ENCODE measurements at regions not wholly inside any gene's neighbourhood (a gene's known extent, or its start where the extent isn't known, plus 50 kb on each side); places are given as distances from the start of the nearest gene placed in this dataset.

DNA sequence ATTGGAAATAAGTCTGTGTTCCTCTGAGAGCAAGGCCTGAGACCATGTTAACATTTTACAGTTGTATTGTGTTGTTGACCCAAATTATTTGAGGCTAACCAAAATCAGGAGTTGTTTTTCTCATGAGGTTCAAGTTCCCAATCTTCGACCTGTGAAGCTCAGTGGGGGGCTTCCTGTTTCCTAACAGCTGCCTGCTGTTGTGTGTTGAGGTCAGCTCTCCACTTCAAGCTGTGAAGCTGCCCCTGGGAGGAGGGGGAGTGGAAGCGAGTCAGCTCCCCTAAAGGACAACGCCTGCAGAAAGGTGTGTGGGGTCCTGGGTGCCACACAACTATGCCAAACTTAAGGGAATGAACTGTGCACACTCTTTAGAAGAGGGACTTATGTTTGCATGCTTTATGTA lies 295.5 kb downstream of the IRX1 start:
- DNase-seq, result no peak

DNA sequence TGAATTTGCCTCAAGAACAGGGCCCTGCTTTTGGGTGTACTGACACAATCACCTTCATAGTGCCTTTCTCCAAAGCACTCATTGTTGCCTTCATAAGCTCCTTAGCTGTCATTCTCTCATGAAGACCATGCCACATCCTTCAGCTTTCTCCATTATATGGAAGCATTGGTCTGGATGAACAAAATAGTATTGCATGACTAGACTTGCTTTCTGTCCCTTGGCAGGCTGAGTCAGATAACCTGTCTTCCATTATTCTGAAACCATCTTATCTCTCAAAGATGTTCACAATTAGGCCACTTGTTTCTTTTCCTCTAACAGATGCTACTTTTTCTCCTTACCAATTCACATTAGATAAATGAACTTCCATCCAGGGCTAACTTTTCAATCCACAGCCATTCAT lies 297.9 kb downstream of the IRX1 start:
- DNase-seq, result no peak

DNA sequence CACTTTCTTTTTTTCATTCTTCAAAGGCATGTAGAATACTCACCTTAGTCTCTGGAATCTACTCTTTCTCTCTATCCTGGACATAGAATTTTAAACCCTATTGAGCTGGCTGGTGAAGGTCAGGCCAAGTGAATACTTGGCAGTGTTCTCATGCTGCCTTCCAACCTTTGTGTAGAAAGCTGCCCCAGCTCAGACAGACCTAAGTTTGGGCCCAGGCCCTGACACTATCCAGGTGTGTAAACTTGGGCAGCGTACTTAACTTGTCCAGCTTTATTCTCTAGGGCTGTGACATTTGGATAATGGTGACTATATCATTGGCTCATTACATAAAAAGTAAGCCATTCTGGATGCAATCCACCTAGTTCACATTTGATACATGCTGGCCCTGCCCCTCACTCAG lies 298.3 kb downstream of the IRX1 start:
- DNase-seq, result no peak

DNA sequence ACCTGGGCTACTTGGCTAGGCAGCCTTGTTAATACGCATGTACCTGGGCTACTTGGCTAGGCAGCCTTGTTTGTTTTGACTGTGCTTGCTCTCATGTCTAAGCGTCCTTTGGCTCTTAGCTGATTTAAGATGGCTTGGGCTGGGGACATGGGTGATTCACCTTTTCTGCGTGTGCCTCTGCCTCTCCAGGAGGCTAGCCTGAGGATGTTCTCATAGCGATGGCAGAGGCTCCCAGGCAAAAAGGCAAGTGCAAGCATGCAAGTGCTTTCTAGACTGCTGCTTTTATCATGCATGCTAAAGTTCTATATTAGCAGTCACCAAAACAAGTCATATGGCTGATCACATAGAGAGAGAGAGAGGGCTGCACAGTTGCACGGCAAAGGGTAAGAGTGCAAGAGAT lies 300.5 kb downstream of the IRX1 start:
- DNase-seq, result no peak

DNA sequence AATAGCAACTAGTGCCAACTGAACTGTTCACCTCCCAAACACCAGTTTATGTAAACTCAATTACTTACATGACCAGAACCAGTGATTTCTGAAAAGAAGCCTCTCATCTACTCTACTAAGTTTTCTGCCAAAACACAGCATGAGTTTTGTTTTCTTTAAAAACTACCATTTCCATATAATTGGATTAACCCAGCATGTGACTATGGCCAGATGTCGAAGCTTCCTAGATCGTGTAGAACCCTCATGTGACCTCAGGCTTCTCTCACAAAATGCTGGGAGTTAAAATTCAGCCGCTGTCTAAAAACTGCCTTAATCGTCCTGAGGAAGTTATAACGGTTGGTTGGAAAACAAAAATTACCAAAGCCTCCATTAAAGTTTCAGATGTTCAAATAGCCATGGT lies 303.5 kb downstream of the IRX1 start:
- DNase-seq, result no peak

DNA sequence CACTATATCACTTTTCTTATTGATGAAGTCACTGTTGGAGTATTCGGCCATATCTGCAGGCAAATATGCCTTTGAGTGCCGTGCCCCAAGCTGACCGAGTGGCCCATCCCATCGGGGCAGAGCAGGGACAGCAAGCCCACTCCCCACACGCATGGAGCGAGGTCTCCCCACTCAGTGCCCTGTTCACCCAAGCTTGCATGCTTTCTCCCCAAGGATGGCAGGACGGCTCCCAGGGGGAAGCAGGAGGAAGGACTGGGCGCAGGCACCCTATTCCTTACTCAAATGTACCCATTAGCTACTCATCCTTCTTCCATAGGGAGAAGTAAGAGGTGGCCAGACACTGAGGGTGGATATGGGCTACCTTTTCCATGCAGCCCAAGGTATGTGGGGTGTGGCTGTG lies 309.0 kb downstream of the IRX1 start:
- DNase-seq, result no peak

DNA sequence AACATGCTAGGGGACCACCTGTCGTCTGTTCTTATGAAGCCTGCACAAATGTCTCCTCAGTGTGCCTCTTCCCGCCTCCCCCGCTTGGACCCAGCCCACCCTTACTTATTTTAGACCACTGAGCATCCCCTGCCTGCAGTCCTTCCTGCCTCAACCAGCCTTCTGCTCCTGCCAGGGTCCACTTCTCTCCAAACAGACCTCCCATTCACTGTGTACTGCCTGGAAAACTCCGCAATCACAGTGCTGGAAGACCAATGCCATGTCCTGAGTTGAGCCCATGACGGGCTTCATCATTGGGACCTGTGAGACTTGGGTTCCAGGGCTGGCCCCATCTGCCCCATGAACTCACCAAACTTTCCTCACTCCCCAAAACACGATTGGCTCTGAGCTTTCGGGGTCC lies 309.4 kb downstream of the IRX1 start:
- no peak for DNase-seq

DNA sequence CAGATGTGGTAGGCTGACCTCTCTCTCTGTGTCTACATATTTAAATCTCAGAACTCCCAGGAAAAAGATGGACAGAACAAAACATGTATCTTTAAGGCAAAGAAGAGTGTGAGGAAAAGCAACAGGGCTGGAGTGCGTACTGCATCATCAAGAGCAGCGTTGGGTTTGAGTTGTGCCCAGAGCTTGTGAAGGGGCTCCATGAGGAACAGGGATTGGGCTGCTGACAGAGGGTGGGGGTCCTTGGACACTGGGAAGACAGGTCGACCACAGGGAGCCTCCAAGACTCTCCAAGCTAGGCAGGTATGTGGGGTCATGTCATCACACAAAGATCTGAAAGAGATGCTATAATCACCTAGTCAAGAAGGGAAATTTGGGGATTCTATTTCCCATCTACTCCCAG lies 309.9 kb downstream of the IRX1 start:
- DNase-seq, result no peak

DNA sequence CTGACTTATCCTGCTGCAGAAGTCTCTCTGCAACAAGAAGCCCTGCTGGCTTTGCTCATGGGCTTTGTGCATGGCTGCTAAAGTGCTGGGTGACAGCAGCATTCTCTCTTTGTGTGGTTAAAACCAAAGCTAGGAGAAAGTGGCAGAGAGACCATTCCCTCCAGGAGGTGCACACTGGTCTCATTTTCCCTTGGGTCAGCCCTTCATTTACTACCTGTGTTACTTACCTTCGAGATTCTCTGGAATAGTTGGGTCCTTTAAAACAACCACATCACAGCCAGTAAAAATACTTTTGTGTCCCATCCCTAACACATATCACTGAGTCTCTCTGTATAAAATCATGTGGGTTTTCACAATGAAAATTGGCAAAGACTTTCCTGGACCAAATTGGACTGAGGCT lies 315.5 kb downstream of the IRX1 start:
- DNase-seq, result no peak

DNA sequence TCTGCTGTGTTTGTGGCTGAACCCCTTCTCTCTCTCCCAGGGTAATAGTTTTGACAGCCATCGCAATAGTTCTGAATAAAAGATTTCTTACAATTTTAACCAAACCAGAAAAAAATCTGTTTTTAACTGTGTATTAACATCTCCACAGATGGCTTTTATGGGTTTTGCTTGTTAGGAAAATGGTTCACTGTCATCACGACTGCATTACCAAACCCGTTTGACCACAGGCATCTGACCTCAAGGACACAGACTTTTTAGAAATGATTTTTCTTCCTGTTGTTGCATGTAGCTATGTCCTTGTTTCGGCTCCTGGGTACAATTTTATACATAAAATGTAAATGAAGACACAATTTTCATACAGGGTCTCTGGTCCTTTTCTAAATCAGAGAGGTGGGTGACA lies 316.1 kb downstream of the IRX1 start:
- no peak for DNase-seq

DNA sequence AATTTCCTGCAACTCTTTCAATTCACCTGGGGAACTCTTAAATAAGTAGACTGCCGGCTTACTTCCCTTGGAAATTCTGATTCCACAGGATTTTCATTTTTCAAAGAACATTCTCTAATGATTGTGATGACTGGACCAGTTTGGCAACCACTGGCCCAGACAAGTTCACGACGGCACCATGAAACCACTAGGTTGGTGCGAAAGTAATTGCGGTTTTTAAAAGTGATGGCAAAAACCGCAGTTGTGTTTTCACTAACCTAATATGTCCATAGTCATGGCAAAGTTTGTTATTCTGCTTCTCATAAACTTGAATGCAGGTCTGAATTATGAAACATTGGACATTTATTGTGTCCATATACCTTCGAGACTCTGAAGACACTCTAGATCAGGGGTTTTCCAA lies 317.2 kb downstream of the IRX1 start:
- DNase-seq, result no peak

DNA sequence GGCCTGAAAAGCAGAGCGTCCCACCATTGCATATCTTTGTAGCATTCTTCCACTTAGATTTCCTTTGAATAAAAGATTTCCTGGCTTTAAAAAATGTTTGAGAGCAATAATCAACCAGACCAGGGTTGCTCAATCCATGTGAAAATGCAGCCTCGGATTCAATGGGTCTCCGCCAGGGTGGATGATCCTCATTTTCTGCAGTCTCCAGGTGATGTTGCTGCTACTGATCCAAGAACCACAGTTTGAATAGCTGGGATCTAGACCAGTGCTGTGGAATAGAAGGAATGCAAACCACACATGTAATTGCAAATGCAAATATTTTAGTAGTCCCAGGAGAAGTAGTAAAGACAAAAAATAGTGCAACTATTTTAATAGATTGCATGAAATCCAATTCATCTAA lies 317.6 kb downstream of the IRX1 start:
- DNase-seq, result no peak

DNA sequence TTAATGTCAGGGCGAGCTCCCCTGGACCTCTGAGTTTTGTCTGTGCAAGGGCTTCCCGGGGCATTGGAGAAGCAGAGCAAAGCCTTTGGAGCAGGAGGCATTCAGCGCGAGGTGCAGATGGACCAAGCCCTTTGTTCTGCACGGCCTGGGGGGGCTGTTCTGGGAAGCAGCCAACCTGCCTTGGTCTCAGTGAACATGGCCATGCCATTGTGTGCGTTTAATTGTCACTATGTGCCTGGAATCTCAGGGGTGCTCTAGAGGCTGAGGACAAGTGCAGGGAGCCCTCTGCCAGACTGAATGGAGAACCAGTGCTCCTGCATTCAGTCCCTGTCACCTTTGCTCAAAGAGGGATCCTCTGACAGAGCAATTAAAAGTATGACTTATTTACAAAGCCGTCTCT lies 329.4 kb downstream of the IRX1 start:
- DNase-seq, result no peak

DNA sequence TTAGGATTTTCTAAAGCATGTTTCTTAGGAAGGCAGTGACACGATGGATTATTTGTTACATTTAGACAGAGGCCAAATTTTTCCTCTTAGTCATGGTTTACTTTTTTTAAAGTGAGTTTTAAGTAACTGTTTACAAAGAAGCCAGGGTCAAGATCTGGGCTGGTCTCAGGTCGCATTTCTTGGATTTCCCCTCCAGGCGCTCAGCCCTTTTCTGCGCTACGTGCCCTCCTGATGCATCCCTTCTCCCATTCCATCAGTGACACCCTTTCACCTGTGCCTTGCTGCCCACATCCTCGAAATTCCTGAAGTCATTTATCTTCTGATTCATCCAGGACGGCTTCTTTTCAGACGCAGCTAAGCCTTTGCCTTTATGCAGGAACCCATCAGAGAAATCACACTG lies 330.3 kb downstream of the IRX1 start:
- DNase-seq, result no peak

DNA sequence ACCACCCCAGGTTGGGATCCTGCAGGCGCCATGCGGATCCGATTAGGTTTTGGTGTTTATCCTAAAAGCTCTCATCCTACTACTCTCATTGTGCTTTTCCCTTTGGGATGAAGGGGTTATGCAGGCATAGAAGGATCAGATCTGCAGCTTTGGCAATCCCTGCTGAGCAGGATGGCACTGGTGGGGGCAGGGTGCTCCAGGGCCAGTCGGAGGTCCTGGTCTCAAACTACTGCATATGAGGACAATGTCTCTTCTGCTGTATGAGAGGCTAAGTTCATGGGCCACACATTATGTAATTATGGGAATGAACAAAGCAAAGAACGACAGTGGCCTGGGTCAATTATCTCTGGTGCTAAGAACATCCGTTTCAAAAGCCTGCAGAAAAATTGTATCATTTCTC lies 334.2 kb downstream of the IRX1 start:
- DNase-seq, result no peak

DNA sequence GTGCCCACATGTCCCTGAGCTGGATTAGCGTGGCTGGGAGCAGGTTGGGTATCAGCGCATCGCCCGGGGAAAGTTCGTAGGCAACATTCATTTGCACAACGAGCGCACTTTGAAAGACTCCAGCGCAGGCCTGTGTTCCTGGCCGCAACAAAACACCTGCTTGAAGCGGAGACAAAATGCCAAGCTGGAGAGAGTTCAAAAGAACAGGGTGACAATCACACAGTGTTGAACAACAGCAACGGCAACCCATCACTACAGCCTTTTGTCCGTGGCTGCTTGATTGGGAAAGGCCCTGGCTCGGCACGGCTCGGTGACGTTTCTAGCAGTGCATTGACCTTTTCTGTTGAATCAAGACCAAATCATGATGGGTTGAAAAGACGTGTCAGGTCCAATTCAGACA lies 336.3 kb downstream of the IRX1 start:
- no peak for DNase-seq

DNA sequence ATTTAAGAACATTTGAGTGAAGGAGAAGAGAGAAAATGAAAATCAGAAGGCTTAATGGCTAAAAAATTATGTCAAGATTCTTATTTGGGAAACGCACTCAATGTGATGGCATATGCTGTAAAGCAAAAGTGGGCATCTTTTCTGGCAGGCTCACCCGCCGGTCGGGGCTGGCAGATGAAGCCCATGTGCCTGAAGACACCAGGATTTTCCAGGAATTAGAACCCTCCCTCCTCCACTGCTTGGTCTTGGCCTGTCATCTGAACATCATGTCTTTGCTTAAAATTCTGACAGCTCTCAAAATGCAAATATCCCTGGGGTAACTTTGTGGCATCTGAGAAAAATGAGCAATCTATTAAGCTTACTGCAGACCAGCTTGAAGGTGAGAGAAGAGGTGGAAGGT lies 337.9 kb downstream of the IRX1 start:
- no peak for DNase-seq

DNA sequence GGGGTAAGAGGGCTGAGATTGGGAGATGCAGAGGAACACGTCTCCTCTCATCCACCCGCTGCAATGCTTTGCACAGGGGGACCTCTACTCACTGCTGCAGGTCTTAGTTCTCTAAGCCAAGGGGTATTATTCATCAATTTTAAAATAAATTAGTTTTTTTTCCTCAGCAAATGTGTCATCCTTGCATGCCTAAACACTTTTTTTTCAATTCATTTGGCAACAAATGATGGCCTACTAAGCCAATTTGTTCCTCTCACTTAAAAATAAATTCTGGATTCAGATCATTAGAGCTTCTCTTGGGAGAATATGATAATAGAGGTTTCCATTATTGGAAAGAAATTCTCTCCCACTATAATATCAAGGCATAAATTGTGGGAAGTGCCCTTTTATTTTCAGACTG lies 338.3 kb downstream of the IRX1 start:
- DNase-seq, result no peak

DNA sequence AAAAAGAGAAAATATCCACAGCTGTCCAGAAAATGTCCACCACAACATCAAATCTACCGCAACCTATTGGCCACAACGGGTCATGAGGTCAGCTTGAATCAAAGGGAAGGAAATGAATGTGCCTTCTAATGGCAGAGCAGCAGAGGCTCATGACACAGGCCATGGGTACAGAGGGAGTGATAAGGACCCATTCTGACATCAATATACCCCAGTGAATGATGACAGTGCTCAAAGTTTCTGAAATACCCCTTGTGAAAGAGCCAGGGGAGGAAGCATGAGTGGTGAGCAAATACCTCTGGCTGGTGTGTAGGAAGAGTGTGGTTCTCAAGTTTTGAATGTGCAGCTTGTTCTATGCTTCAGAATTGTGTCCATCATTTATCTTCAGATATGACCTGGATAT lies 348.2 kb downstream of the IRX1 start:
- peak in 2 of 4 experiments; percentile 4 to 42 for DNase-seq

DNA sequence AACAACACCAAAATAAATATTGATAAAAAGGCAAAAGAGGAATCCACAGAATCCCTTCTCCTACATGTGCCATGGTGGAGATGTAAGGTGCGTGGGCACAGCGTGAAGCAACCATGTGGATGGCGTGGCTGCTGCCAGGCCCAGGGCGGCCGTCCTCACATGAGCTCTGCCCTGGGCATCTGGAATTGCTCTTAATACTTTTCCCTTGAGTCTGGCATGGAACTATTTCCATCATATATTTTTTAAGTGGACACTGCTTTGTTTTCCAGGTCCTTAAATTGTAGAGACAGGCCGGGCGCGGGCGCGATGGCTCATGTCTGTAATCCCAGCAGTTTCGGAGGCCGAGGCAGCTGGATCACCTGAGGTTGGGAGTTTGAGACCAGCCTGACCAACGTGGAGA lies 349.3 kb downstream of the IRX1 start:
- no peak for DNase-seq

DNA sequence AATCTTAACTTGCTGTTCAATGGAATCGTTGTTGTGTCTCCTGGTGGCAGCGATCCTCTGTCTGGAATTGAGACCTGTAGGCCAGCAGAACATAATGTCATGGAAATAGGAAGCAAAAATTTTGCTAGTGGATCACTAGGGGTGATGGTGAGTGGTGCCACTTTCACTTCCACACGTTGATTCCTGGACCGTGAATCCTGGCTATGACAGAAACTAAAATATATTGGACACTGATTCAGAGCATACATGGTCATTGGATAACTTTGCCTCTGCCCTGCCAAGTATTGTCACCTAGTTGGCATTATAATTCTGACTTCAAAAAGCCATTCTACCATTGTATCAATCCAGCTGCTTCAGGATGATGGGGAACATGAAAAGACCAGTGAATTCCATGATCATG lies 353.2 kb downstream of the IRX1 start:
- DNase-seq, result no peak

DNA sequence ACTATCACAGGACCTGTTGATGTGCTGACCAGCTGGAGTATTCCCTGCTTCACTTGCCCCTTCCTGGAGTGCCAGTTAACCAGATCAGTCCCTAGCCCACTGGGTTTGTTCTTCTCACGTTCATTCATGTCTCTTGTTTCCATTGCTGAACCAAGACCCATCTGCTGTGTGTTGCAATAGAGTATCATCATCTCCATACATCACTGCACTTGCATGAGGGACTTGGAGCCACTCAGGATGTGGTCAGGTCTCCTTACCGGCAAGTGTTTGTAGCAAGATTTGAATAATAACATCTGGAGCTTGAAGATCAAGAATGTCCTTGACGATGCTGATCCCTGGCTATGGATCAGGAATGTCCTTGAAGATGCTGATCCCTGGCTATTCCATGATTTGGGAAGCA lies 358.6 kb downstream of the IRX1 start:
- no peak for DNase-seq

DNA sequence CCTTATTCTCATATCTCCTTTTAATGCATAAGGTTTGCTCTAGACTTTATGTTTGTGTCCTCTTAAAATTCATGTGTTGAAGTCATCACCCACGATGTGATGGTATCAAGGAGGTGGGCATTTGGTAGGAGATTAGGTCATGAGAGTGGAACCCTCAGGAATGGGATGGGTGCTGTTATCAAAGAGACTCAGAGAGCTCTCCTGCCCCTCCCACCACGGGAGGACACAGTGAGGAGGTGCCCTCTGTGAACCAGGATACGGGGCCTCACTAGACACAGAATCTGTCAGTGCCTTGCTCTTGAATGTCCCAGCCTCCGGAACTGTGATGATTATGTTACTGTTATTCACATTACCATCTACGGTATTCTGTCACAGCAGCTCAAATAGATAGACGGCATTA lies 359.0 kb downstream of the IRX1 start:
- no peak for DNase-seq

DNA sequence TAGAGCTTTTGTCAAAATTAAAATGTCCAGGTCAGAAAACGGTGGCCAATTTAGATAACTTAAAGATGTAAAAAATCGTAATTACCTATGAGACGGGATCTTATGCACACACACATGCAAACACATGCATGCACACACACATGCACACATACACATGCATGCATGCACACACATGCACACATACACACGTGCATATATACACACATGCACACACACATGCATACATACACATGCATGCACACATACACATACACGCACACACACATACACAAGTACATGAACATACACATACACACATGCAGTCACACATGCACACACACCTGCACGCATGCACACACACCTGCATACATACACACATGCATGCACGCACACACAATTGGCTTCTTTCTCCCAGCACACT lies 362.0 kb downstream of the IRX1 start:
- no peak for DNase-seq

DNA sequence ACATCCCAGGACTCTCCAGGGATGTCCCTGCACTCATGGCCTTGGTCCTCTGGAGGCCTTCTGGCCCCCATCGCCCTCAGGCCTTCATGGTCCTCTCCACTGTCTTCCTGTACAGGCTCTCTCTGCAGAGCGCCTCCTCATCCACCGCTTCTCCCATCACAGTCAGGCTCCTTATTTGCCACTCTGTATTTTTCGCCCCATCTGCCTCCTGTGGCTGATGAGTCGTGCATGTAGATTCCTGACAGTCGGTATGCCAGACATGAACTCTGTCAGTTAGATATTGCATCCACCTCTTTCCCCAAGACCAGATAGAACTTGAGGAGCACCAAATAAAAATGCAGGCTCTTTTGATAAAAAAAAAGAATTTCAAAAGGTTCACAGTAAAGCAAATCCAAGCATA lies 362.8 kb downstream of the IRX1 start:
- DNase-seq, result no peak

DNA sequence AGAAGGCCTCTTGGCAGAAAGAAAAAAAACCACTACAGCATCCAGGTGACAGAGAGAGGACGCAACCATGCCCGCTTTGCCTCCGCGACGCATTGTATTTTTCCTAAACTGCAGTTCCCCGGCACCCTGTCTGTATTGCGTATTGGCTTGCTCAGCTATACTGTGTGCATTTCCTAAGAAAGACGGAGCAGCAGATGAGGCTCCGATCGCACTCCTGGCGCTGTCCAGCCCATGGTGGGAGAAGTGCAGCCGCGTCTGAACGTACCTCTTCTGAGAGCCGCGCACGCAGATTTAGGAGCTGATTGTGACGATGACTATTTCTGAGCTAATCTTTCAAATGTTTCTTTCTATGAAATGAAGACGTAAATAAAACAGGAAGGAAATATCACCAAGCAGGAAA lies 366.5 kb downstream of the IRX1 start:
- no peak for DNase-seq
